Left lung (tissue), 4 donors: ENCODE measurements at regions not wholly inside any gene's neighbourhood (a gene's known extent, or its start where the extent isn't known, plus 50 kb on each side); places are given as distances from the start of the nearest gene placed in this dataset.

Experiments used
- ATAC-seq: fragments of 200-7000 bp; cut with Tn5 transposase; one replicate; pipeline ENCODE4 v1.9.1; 2020; ENCODE audit warnings: moderate library complexity
- DNase-seq, 4 donors: peaks; one replicate each; pipeline ENCODE4 v3.0.0-alpha.2; 2013 to 2020
- H3K27ac ChIP-seq, 2 donors: fragments of 200-600 bp; sonication (generic) in 1 of 2; one replicate each; pipeline versions ENCODE4 v1.5.0 to v1.8.0; 2020 to 2021
- H3K27me3 ChIP-seq, 2 donors: fragments of 200-600 bp; sonication (generic) in 1 of 2; one replicate each; pipeline versions ENCODE4 v1.5.0 to v1.8.0; 2020 to 2021
- H3K36me3 ChIP-seq, 2 donors: fragments of 200-600 bp; sonication (generic) in 1 of 2; one replicate each; pipeline versions ENCODE4 v1.5.0 to v1.8.0; 2020 to 2021
- H3K4me1 ChIP-seq, 2 donors: fragments of 200-600 bp; one replicate each; pipeline ENCODE4 v1.8.0; 2021
- H3K4me3 ChIP-seq, 2 donors: fragments of 200-600 bp; sonication (generic) in 1 of 2; one replicate each; pipeline versions ENCODE4 v1.5.0 to v1.8.0; 2020 to 2021; ENCODE audit warnings: mild to moderate bottlenecking in 1 of 2
- H3K9me3 ChIP-seq, 2 donors: fragments of 200-600 bp; sonication (generic) in 1 of 2; one replicate each; pipeline versions ENCODE4 v1.5.0 to v1.8.0; 2020 to 2021
- intact Hi-C, 2 donors: fragments of 100-400 bp; cut with DNase I; formaldehyde crosslinking; loops; one replicate each; pipeline versions ENCODE4 v1.11.2 to v1.14.2; 2022
- TF ChIP-seq, protein P1 (sequence below), 2 donors: fragments of 200-600 bp; sonication (generic) in 1 of 2; IDR thresholded peaks; one replicate each; pipeline versions ENCODE4 v1.5.0 to v1.8.0; 2021; ENCODE audit warnings: antibody characterized with exemption in 2 of 2
- donor health status: DM: no; HTN: yes; CAD: no.
- donor health status: DM: no; HTN: no; CAD: no.

DNA sequence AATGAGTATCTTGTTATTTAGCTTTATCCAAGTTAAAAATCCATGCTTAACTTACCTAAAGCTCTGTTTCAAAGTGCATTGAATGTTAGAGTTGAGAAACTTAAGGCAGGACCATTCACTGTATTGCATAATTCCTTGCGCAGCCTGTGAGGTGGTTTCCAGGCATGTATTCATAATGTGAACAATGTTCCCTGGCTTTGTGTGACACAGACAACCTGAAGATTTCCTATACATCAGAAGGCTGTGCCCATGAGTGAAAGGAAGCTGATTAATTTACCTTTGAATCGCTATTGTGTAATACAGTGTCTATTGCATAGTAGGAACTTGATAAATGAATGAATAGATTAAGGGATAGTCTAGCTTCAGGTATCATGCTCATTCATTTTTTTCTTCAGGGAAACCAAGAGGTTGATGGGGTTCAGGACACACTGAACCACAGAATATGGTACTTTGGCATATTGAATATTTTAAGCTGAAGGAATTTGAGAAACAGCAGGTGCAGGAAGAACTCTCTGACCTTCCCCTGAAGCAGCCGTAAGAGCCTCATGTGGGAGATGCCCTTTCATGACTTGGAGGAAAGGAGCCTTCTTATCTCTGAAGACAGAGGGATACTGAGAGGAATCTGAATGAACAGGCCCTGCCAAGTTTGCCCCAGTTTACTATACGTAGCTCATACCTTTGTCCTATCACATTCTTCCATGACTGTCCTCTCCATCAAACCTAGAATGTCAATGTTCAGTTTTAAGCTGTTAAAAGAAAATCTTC lies 88.6 kb upstream of the GNG12 start:
- H3K9me3 ChIP-seq = no peaks in the 10 kb centered on the region
- no peaks in the 10 kb centered on the region for H3K27me3 ChIP-seq
- DNase-seq (no peak), ATAC-seq (no peak)
- H3K36me3 ChIP-seq = no peaks in the 10 kb centered on the region
- no peak overlapping the region for H3K4me3 ChIP-seq
- H3K27ac ChIP-seq = no peak overlapping the region
- TF ChIP-seq, protein P1, sequence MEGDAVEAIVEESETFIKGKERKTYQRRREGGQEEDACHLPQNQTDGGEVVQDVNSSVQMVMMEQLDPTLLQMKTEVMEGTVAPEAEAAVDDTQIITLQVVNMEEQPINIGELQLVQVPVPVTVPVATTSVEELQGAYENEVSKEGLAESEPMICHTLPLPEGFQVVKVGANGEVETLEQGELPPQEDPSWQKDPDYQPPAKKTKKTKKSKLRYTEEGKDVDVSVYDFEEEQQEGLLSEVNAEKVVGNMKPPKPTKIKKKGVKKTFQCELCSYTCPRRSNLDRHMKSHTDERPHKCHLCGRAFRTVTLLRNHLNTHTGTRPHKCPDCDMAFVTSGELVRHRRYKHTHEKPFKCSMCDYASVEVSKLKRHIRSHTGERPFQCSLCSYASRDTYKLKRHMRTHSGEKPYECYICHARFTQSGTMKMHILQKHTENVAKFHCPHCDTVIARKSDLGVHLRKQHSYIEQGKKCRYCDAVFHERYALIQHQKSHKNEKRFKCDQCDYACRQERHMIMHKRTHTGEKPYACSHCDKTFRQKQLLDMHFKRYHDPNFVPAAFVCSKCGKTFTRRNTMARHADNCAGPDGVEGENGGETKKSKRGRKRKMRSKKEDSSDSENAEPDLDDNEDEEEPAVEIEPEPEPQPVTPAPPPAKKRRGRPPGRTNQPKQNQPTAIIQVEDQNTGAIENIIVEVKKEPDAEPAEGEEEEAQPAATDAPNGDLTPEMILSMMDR (IDR thresholded peaks at IDR 0.05) = no peak
- H3K4me1 ChIP-seq = no peaks in the 10 kb centered on the region
- intact Hi-C loops = no loop called here

DNA sequence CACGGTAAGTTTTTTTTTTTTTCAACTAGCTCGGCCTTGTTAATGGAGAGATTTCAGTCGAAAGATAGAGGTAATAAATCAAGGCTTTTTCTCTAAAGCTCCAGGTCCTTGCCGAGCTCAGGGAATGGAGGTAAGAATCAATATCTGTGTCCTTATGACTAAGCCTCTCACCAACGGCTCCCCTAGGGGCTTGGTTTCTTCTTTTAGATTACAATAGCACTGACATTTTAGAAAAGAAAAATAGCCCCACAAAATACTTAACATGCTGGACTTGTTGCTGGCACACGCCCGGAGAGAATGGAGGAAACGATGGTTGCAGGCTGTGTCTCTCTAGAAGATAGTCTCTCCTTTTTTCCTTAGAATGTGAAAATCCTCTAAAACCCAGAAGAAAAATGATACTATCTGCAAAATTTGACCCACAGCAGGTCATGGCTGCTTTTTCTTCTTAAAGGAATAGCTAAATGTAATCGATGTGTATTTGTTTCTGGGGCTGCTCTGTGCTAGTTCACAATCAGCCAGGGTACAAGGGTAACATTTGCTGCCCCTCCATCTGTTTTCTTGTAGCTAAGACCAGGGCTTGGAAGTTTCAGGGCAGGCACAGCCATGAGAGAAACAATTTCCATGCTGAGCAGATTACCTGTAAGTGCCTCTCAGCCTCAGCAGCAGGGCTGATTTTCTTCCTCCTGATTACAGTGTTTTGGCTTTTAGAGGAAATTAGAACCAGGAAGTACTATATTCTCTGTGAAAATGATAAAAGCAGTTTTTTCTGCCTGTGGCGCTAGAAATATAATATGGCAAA lies 86.2 kb upstream of the GNG12 start:
- TF ChIP-seq, protein P1 (IDR thresholded peaks at IDR 0.05) = no peak
- Histone ChIP-seq H3K36me3 (no peaks in the 10 kb centered on the region), H3K4me1 (no peaks in the 10 kb centered on the region), H3K27ac (no peak overlapping the region), H3K9me3 (no peaks in the 10 kb centered on the region), H3K27me3 (no peaks in the 10 kb centered on the region), H3K4me3 (no peak overlapping the region)
- DNase-seq (no peak), ATAC-seq (no peak)
- intact Hi-C loops = no loop called here

DNA sequence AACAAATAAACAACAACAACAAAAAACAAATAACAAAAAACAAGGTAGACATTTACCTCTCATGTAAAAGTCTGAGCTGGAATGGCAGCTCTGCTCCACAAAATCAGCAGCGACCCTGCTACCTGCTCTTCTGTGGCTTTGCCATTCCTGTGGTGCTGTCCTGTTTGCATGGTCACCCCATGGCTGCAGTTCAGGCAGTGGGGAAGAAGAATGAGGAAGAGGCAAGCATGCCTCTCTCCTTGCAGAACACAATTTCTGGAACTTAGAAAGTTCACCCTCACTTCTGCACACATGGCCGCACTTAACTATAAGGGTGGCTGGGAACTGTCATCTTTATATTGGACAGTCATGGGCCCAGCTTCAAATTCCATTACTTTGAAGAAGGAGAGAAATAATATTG lies 84.8 kb upstream of the GNG12 start:
- H3K27ac ChIP-seq = no peak overlapping the region
- no peaks in the 10 kb centered on the region for H3K36me3 ChIP-seq
- intact Hi-C loops = no loop called here
- DNase-seq = no peak
- H3K4me3 ChIP-seq = no peak overlapping the region
- no peaks in the 10 kb centered on the region for H3K27me3 ChIP-seq
- H3K9me3 ChIP-seq = no peaks in the 10 kb centered on the region
- ATAC-seq = no peak
- TF ChIP-seq, protein P1 (IDR thresholded peaks at IDR 0.05) = no peak
- no peaks in the 10 kb centered on the region for H3K4me1 ChIP-seq

DNA sequence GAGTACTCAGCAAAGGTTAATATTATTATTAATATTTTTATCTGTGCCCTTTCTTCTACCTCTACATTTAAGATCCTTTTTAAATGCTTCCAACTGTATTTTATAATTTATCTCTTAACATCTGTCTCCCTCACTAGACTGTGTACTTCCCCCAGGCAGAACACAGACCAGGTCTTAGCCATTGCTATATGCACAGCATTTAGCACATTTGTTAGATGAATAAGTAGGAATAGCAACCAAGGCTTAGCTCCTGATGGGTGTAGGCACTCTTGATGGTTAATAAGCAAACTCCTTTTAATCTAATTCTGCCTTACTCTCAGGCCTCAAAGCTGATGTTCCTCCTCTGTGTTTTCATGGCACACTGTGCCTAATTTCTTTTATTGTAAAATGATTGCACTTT lies 83.7 kb upstream of the GNG12 start:
- Histone ChIP-seq H3K27ac (no peak overlapping the region), H3K4me3 (no peak overlapping the region), H3K4me1 (no peaks in the 10 kb centered on the region), H3K27me3 (no peaks in the 10 kb centered on the region), H3K36me3 (no peaks in the 10 kb centered on the region), H3K9me3 (no peaks in the 10 kb centered on the region)
- intact Hi-C loops = no loop called here
- TF ChIP-seq, protein P1 (IDR thresholded peaks at IDR 0.05) = no peak
- DNase-seq (no peak), ATAC-seq (no peak)

- ATAC-seq (no peak), DNase-seq (no peak)
- intact Hi-C loops = no loop called here
- Histone ChIP-seq H3K36me3 (no peaks in the 10 kb centered on the region), H3K9me3 (no peaks in the 10 kb centered on the region), H3K27me3 (no peaks in the 10 kb centered on the region), H3K4me3 (no peak overlapping the region), H3K4me1 (no peaks in the 10 kb centered on the region), H3K27ac (no peak overlapping the region)
- TF ChIP-seq, protein P1 (IDR thresholded peaks at IDR 0.05) = no peak
These were observed 83.0 kb upstream of the GNG12 start for GRCh38 chr1:67916140-67916886.
